ENCODE measurements at regions not wholly inside any gene's neighbourhood (a gene's known extent, or its start where the extent isn't known, plus 50 kb on each side); places are given as distances from the start of the nearest gene placed in this dataset.
A peak's percentile ranks its signal among the peaks of the same experiment; 100 is the strongest.

GRCh38 chr21:21957490-21957889 lies 959.3 kb downstream of the NCAM2 start:
- H3K9me3 Mint-ChIP-seq, result peaks cover 3% of the 10 kb centered on the region
- no peaks in the 10 kb centered on the region for H3K27me3 Mint-ChIP-seq (ENCODE audit: low read depth, poor library complexity)
- H3K4me3 Mint-ChIP-seq, result no peak overlapping the region
- no peaks in the 10 kb centered on the region for H3K4me1 Mint-ChIP-seq
- no peaks in the 10 kb centered on the region for H3K36me3 Mint-ChIP-seq (ENCODE audit: low read depth)
- no peak overlapping the region for H3K27ac Mint-ChIP-seq
- DNase-seq, result no peak
- TF ChIP-seq CTCF (IDR thresholded peaks at IDR 0.05), result no peak

- Mint-ChIP-seq H3K4me1 (no peaks in the 10 kb centered on the region), H3K4me3 (no peak overlapping the region), H3K27me3 (ENCODE audit: low read depth, poor library complexity) (peaks cover 7% of the 10 kb centered on the region), H3K27ac (no peak overlapping the region), H3K9me3 (peaks cover 36% of the 10 kb centered on the region), H3K36me3 (ENCODE audit: low read depth) (no peaks in the 10 kb centered on the region)
- TF ChIP-seq CTCF (IDR thresholded peaks at IDR 0.05), result no peak
- no peak for DNase-seq
Observed at GRCh38 chr21:21963911-21964310, 965.7 kb downstream of the NCAM2 start.

GRCh38 chr21:21968810-21969209 lies 970.6 kb downstream of the NCAM2 start:
- Mint-ChIP-seq H3K4me1 (no peaks in the 10 kb centered on the region), H3K36me3 (ENCODE audit: low read depth) (no peaks in the 10 kb centered on the region), H3K27me3 (ENCODE audit: low read depth, poor library complexity) (peaks cover 7% of the 10 kb centered on the region), H3K27ac (no peak overlapping the region), H3K9me3 (peaks cover 24% of the 10 kb centered on the region), H3K4me3 (no peak overlapping the region)
- TF ChIP-seq CTCF (IDR thresholded peaks at IDR 0.05), result no peak
- no peak for DNase-seq

- TF ChIP-seq CTCF (IDR thresholded peaks at IDR 0.05), result no peak
- no peaks in the 10 kb centered on the region for H3K4me1 Mint-ChIP-seq
- no peak for DNase-seq
- no peak overlapping the region for H3K4me3 Mint-ChIP-seq
- peaks cover 20% of the 10 kb centered on the region for H3K9me3 Mint-ChIP-seq
- no peaks in the 10 kb centered on the region for H3K36me3 Mint-ChIP-seq (ENCODE audit: low read depth)
- no peak overlapping the region for H3K27ac Mint-ChIP-seq
- peaks cover 7% of the 10 kb centered on the region for H3K27me3 Mint-ChIP-seq (ENCODE audit: low read depth, poor library complexity)
Observed at GRCh38 chr21:21969211-21969610, 971.0 kb downstream of the NCAM2 start.

GRCh38 chr21:21971384-21971783 lies 973.2 kb downstream of the NCAM2 start:
- DNase-seq, result no peak
- Mint-ChIP-seq H3K4me1 (no peaks in the 10 kb centered on the region), H3K27me3 (ENCODE audit: low read depth, poor library complexity) (peaks cover 7% of the 10 kb centered on the region), H3K4me3 (no peak overlapping the region), H3K36me3 (ENCODE audit: low read depth) (no peaks in the 10 kb centered on the region), H3K9me3 (no peaks in the 10 kb centered on the region), H3K27ac (no peak overlapping the region)
- no peak for TF ChIP-seq CTCF (IDR thresholded peaks at IDR 0.05)

- no peaks in the 10 kb centered on the region for H3K9me3 Mint-ChIP-seq
- no peak overlapping the region for H3K4me3 Mint-ChIP-seq
- no peaks in the 10 kb centered on the region for H3K36me3 Mint-ChIP-seq (ENCODE audit: low read depth)
- TF ChIP-seq CTCF (IDR thresholded peaks at IDR 0.05), result no peak
- peak; percentile 1 for DNase-seq
- H3K27ac Mint-ChIP-seq, result no peak overlapping the region
- no peaks in the 10 kb centered on the region for H3K27me3 Mint-ChIP-seq (ENCODE audit: low read depth, poor library complexity)
- no peaks in the 10 kb centered on the region for H3K4me1 Mint-ChIP-seq
Observed at GRCh38 chr21:21973806-21974205, 975.6 kb downstream of the NCAM2 start.

Data from nephron progenitor cell (in vitro differentiated cells).